Posterior vena cava (tissue), 2 donors: ENCODE measurements at regions not wholly inside any gene's neighbourhood (a gene's known extent, or its start where the extent isn't known, plus 50 kb on each side); places are given as distances from the start of the nearest gene placed in this dataset.

Experiments used
- DNase-seq: peaks from one replicate; pipeline ENCODE4 v3.0.0-alpha.2; 2020; ENCODE audit warnings: low spot score
- intact Hi-C, 2 donors: fragments of 100-400 bp; cut with DNase I; formaldehyde crosslinking; loops; one replicate each; pipeline versions ENCODE4 v1.14.1 to v1.14.2; 2022 to 2023
- donor health status: DM: yes; HTN: yes; CAD: no.
- donor health status: DM: yes; HTN: yes; CAD: no.

- no peak for DNase-seq
- intact Hi-C loops: no loop called here
Observed at GRCh38 chr1:50308878-50309277, 114.4 kb downstream of the DMRTA2 start.

GRCh38 chr1:50305808-50306207 lies 117.4 kb downstream of the DMRTA2 start:
- intact Hi-C loops: no loop called here
- no peak for DNase-seq

DNA sequence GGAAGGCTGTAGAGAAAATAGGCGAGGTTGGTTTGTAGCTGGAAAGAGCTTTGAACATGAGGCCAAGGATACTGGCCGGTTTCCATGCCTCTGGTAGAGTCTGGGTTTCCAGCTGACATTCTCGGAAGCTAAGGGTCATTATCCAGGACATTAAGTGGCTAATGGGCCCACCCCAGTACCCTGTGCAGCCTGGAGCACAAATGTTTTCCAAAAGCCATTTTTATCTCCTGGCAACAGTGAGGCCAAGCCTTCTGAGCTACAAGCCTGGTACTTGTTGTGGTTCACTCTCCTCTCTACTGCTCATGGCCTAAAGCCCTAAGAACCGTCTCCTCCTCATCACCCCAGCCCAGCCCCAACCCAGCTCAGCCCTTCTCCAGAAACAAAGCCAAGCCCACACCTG lies 122.9 kb downstream of the DMRTA2 start:
- DNase-seq: no peak
- intact Hi-C loops: no loop called here

GRCh38 chr1:50295566-50295965 lies 127.7 kb downstream of the DMRTA2 start:
- DNase-seq: no peak
- intact Hi-C loops: no loop called here

GRCh38 chr1:50292276-50292675 lies 131.0 kb downstream of the DMRTA2 start:
- DNase-seq: no peak
- intact Hi-C loops: no loop called here

DNA sequence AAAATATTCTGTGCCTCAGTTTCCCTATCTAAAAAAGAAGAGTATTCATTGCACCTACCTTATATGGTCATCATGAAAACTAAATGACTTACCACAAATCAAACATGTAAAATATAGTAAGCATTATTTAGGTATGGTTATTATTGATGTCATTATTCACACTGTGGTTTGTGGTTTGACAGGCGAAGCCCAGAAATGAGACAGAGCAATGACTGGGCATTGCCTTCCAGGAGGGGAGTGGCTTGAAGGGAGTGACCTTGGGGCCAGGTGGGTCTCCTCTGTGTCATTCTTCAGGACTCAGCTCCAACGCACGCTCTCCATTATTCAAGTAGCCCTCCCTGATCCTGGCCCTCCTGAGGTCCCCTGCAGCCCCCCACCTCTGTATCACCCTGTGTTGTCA lies 133.7 kb downstream of the DMRTA2 start:
- intact Hi-C loops: no loop called here

GRCh38 chr1:50285994-50286393 lies 137.2 kb downstream of the DMRTA2 start:
- intact Hi-C loops: no loop called here
- no peak for DNase-seq

More for the DNA sequence above, 133.7 kb downstream of the DMRTA2 start:
- no peak for DNase-seq

DNA sequence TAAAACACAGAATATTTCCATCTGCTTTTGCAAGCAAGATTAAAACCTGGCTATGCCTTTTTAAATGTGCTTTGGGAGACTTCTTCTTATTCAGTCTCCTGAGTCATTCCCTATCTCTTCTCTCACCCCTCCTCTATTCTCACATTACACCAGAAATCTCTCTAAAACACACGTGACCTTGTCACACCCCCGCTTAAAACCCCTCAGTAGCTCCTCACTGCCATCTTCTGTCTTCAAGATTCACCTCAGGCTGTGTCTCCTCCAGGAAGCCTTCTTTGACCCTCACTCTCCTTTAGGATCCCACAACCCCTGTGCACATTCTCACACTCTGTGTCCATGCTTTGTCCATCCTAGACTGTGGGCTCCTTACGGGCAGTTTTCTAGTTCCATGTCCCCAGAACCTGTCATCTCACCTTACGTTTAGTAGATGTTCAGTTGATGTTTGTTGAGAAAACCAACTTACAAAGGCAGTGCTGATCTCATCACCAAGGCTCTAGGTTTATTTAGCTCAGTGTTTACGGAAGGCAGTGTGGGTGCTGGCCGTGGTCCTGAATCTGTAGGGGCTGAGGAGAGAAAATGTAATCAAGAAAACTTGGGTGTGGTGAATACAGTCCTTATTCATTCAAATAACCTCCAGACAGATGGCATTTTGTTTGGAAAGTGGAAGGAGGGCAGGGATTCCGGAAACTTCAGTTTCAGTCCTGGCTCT lies 143.5 kb downstream of the DMRTA2 start:
- intact Hi-C loops: no loop called here
- no peak for DNase-seq

DNA sequence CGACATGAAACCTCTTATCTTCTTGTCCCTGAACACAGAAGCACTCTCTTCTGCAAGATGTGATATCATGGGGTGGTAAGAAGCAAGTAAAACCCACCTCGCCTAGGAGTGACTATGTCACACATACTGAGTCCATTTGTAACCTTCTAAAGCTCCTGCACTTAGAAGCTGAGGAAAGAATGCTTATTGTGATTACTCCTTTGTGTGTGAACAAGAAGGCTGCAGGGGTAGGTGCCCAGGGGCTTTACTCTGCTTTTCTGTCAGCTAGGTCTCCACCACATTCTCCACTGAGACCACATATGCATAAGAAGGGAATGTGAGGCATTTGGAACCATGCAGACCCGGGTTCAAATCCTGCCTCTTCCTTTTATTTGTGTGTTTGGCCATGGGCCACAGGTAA lies 144.3 kb downstream of the DMRTA2 start:
- DNase-seq: no peak
- intact Hi-C loops: no loop called here

GRCh38 chr1:50278410-50278809 lies 144.8 kb downstream of the DMRTA2 start:
- intact Hi-C loops: no loop called here
- DNase-seq: no peak

GRCh38 chr1:50275566-50275965 lies 147.7 kb downstream of the DMRTA2 start:
- intact Hi-C loops: no loop called here
- DNase-seq: no peak

DNA sequence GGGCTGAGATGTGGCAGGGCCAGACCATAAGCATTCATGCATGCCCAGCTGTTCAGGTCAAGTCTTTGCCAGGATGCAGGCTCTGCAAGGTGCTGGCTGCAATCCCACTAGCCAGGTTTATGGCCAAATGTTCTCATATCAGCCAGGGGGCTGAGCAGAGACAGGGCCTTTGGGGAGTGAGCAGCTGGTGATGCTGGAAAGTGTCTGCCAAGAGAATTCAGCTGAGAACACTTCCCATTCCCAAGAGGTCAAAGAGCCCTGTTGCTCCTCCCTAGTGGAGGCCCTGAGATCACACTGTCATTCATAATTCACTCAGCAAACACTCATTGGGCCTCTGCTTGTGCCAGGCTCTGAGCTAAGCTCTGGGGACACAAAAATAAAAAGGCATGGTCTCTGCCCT lies 150.3 kb downstream of the DMRTA2 start:
- intact Hi-C loops: no loop called here

DNA sequence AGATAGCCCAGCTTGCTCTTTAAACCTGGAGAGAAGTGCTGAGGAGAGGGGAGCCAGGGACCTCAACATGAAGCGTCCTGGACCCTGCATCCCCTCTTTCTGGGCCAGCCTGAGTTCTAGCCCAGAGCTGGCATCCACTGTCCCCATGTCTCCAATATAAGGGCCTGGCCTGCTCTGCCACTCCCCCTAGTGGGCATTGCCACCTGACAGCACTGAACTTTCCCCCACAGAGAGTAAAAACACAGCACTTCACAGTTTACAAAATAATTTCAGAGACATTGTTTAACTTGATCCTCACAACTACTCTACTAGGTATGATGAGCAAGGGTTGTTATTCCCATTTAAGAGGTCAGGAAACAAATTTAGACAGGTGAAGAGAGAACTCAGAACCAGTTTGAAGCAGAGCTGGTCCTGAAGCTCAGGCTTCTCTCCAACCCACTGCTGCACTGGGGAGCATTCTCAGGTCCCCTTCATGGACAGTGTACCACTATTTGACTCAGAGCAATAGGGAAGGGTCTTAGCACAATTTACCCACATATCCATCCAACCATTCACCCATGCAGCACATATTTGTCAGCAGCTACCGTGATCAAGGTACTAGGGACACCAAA lies 151.2 kb downstream of the DMRTA2 start:
- DNase-seq: no peak

More for the DNA sequence above, 150.3 kb downstream of the DMRTA2 start:
- no peak for DNase-seq

GRCh38 chr1:50271337-50271736 lies 151.9 kb downstream of the DMRTA2 start:
- intact Hi-C loops: no loop called here
- no peak for DNase-seq

More for the DNA sequence above, 151.2 kb downstream of the DMRTA2 start:
- intact Hi-C loops: no loop called here

DNA sequence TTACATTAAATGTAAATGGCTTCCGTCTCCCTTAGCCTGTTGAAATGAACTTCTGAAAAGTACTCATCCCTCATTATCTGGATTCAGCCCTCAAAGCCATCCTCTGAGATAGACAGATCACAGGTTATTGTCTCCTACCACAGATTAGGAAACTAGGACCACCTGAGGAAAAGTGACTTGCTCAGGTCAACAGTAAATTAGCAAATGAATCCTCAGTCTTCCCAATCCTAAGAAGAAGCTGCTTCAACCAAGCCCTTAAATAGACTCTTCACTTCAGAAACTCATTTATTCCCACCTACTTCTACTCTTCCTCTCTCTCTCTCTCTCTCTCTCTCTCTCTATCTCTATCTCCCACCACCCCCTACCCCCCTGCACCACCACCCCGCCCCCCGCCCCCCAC lies 152.3 kb downstream of the DMRTA2 start:
- intact Hi-C loops: no loop called here
- no peak for DNase-seq

- intact Hi-C loops: no loop called here
- no peak for DNase-seq
Observed at GRCh38 chr1:50268049-50268448, 155.2 kb downstream of the DMRTA2 start.

DNA sequence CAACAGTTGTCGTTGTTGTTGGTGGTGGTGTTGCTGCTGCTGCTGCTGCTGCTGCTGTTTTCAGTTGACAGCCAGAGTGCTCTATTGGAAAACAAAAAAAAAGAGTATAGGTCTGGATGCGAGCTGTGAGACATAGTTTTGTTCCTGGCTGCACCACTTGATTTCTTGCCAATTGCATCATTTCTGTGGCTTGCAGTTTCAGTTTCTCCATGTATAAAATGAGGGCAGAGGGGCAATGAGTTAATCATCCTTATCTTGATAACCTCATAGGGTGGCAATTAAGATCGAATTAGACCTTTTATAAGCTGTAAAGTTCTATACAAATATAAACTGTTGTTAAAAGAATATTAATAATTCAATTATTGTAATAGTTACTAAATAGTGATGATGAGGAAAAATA lies 156.7 kb downstream of the DMRTA2 start:
- intact Hi-C loops: no loop called here
- no peak for DNase-seq

GRCh38 chr1:50265790-50266314 lies 157.1 kb downstream of the ELAVL4 start:
- intact Hi-C loops: no loop called here
- no peak for DNase-seq

GRCh38 chr1:50264590-50264989 lies 155.9 kb downstream of the ELAVL4 start:
- intact Hi-C loops: no loop called here
- DNase-seq: no peak

GRCh38 chr1:50262436-50262835 lies 153.7 kb downstream of the ELAVL4 start:
- intact Hi-C loops: no loop called here
- no peak for DNase-seq

DNA sequence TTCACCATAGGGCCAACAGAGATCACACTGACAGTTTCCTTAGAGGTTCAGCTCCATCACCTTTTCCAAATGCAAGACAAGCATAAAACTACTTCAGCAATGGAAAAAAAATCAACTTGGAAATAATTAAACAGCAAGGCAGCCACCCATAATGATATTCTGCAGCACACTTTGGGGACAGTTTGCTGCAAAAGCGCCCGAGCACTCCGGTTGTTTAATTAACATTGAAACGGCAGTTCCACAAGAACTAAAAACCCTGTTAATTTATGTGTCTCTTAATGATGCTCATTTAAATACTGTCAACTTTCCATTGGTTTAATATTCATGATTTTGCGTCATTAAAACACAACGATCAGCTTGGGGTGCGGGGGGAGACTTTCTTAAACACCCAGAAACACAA lies 153.2 kb downstream of the ELAVL4 start:
- DNase-seq: no peak
- intact Hi-C loops: no loop called here
